Liver (tissue), 2 donors: ENCODE measurements at regions not wholly inside any gene's neighbourhood (a gene's known extent, or its start where the extent isn't known, plus 50 kb on each side); places are given as distances from the start of the nearest gene placed in this dataset.

Experiments
- CTCF ChIP-seq: fragments of 150-350 bp; IDR thresholded peaks from 2 replicates; pipeline ENCODE4 v1.5.1; 2017; ENCODE audit warnings: improper control_type of control experiment, low read depth, low read length; ENCODE audit not compliant: missing input control
- ZBTB33 ChIP-seq: IDR thresholded peaks from 2 replicates; pipeline ENCODE4 v1.6.1; 2016; ENCODE audit warnings: antibody characterized with exemption
- donor health status: healthy.

- TF ChIP-seq CTCF (no peak), ZBTB33 (no peak)
Measured at GRCh38 chr2:66790651-66791181, 355.8 kb downstream of the MEIS1 start.
